ENCODE measurements at regions not wholly inside any gene's neighbourhood (a gene's known extent, or its start where the extent isn't known, plus 50 kb on each side); places are given as distances from the start of the nearest gene placed in this dataset.

DNA sequence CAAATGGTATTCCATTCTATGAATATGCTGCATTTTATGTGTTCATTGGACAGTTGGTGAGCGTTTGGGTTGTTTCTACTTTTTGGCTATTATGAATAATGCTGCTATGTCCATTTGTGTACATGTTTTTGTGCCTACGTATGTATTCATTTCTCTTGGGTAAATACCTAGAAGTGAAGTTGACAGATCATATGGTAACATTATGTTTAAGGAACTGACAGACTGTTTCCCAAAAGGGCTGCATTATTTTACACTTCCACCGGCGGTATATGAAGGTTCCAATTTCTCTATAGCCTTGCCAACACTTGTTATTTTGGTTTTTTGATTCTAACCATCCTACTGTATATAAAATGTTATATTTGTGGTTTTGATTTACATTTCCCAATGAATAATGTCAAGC lies 703.9 kb upstream of the CDH2 start:
- WGBS, 4 donors, result 88 to 96% (median 94%) methylated on average over 4 of the region's 4 CpGs
- Histone ChIP-seq H3K4me1 (no peaks in the 10 kb centered on the region), H3K36me3 (no peaks in the 10 kb centered on the region), H3K4me3 (no peak overlapping the region), H3K9me3 (no peaks in the 10 kb centered on the region), H3K27me3 (no peaks in the 10 kb centered on the region), H3K27ac (no peak overlapping the region)
- DNase-seq (no peak), ATAC-seq (no peak)
- TF ChIP-seq, protein P1, sequence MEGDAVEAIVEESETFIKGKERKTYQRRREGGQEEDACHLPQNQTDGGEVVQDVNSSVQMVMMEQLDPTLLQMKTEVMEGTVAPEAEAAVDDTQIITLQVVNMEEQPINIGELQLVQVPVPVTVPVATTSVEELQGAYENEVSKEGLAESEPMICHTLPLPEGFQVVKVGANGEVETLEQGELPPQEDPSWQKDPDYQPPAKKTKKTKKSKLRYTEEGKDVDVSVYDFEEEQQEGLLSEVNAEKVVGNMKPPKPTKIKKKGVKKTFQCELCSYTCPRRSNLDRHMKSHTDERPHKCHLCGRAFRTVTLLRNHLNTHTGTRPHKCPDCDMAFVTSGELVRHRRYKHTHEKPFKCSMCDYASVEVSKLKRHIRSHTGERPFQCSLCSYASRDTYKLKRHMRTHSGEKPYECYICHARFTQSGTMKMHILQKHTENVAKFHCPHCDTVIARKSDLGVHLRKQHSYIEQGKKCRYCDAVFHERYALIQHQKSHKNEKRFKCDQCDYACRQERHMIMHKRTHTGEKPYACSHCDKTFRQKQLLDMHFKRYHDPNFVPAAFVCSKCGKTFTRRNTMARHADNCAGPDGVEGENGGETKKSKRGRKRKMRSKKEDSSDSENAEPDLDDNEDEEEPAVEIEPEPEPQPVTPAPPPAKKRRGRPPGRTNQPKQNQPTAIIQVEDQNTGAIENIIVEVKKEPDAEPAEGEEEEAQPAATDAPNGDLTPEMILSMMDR (IDR thresholded peaks at IDR 0.05), result no peak
- TF ChIP-seq POLR2A (IDR thresholded peaks at IDR 0.05), result no peak
- intact Hi-C loops (cut with DNase I), result loop anchor here in 1 of 10 donors (10.0 kb wide), 1 partner anchor 446 kb away; no protein-coding TSS in a partner anchor

DNA sequence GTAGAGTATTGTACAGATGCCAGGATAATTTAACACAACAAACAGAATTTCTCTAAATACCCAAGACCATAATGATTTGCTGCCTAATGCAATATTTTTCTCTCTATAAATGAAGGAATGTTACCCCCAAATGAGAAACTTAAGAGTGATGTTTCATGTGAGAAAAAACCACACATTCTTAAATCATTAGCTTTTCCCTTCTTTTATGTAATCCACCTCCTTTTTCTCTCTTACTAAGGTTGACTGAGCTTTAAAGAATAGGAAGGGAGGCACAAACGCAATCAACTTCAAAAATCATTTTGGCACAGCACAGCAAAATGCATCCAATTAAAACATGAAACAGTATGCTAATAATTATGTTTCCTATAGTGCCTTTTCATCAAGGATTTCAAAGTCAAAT lies 698.1 kb upstream of the CDH2 start:
- Histone ChIP-seq H3K36me3 (no peaks in the 10 kb centered on the region), H3K4me3 (no peak overlapping the region), H3K4me1 (no peaks in the 10 kb centered on the region), H3K9me3 (no peaks in the 10 kb centered on the region), H3K27me3 (no peaks in the 10 kb centered on the region), H3K27ac (no peak overlapping the region)
- TF ChIP-seq, protein P1 (IDR thresholded peaks at IDR 0.05), result no peak
- TF ChIP-seq POLR2A (IDR thresholded peaks at IDR 0.05), result no peak
- no peak for DNase-seq
- WGBS, 4 donors, result 64 to 79% (median 70%) methylated on average over 1 of the region's 1 CpG
- no peak for ATAC-seq
- intact Hi-C loops (cut with DNase I), result no loop called here

DNA sequence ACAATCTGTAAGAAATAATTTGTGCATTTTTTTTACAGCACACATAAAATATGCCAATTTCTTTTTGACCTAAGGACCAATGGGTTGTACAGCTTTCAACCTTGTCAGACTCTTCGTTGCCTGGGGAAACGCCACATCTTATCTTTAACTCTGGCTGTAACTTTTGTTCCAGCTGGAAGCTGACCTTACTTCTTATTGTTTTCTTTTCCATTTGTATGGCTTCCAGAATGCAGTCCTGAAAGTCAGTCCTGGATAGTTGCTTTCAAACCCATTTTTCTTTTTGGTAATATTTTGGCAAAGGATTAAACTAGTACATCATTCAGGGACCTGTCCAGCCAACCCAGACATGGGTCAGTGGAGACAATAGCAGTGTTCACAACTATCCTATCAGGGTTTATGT lies 686.5 kb upstream of the CDH2 start:
- Histone ChIP-seq H3K9me3 (no peaks in the 10 kb centered on the region), H3K36me3 (no peaks in the 10 kb centered on the region), H3K4me1 (no peaks in the 10 kb centered on the region), H3K4me3 (no peak overlapping the region), H3K27me3 (no peaks in the 10 kb centered on the region), H3K27ac (no peak overlapping the region)
- intact Hi-C loops (cut with DNase I), result loop anchor here in 2 of 10 donors (10.0 kb wide), 1 partner anchor 59 kb away; no protein-coding TSS in a partner anchor
- 14 to 29% (median 18%) methylated on average over 2 of the region's 2 CpGs for WGBS, 4 donors
- no peak for TF ChIP-seq POLR2A (IDR thresholded peaks at IDR 0.05)
- TF ChIP-seq, protein P1 (IDR thresholded peaks at IDR 0.05), result no peak
- ATAC-seq (peak in 2 of 4 donors; percentile 36 to 45), DNase-seq (no peak)

DNA sequence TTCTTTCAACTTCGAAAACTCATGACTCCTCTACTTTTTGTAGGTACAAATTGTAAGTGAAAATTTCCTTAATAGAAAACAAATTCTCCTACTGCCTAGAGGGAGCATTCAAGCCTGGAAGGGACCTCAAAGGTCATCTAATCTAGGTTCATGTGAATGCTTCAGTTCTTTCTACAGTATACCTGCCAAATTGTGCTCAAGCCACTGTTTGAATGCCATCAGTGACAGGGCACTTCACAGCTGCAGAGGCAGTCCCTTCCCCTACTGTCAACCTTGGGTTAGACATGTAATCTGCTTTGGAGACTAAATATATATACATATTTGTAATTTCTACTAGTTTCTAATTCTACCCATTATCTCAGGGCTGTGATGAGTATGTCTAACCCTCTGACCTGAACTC lies 681.3 kb upstream of the CDH2 start:
- Histone ChIP-seq H3K4me1 (peaks cover 0 to 10% (median 2%) of the 10 kb centered on the region in 12 donors), H3K9me3 (no peaks in the 10 kb centered on the region), H3K4me3 (no peak overlapping the region), H3K27ac (no peak overlapping the region), H3K27me3 (no peaks in the 10 kb centered on the region), H3K36me3 (no peaks in the 10 kb centered on the region)
- WGBS, 4 donors, result 82 to 91% (median 87%) methylated on average over 1 of the region's 1 CpG
- ATAC-seq (peak in 2 of 4 donors; percentile 58 to 66), DNase-seq (no peak)
- no peak for TF ChIP-seq POLR2A (IDR thresholded peaks at IDR 0.05)
- TF ChIP-seq, protein P1 (IDR thresholded peaks at IDR 0.05), result no peak
- intact Hi-C loops (cut with DNase I), result no loop called here

Measured in heart left ventricle (tissue), 16 donors.